ENCODE measurements at regions not wholly inside any gene's neighbourhood (a gene's known extent, or its start where the extent isn't known, plus 50 kb on each side); places are given as distances from the start of the nearest gene placed in this dataset.

DNA sequence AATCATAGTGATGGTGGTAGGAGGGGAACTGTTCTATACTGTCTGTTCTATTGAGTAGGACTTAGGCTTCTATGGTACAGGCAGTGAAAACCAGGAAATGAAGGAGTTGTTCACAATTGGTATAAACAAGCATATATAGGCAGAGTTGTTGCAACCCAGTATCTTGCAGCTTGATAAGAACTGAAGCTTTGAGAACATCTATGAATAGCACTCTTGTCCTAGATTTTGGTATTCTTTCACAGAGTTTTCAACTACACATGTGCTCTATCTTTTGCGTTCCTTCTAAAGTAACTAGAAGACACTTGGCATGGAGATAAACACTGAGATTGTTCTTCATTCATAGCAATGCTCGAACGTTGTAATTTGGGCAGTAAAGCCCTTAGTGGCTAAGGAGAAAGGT, 91.8 kb downstream of the KCNJ2 start:
- CTCF ChIA-PET (ENCODE audit: partially characterized antibody), result interaction anchor here (0.9 kb wide), 1 partner anchor 21 kb away, joined by 3 read pairs; no protein-coding TSS in a partner anchor
- Histone ChIP-seq H3K4me2 (ENCODE audit: insufficient read depth in 1 of 2, low read depth in 2 of 2, low read length in 2 of 2) (no peak overlapping the region), H2BK20ac (ENCODE audit: low read length) (no peak overlapping the region), H2AK5ac (ENCODE audit: low read depth, low read length) (no peak overlapping the region), H2BK5ac (ENCODE audit: low read depth, low read length) (no peak overlapping the region), H3K23me2 (ENCODE audit: low read depth, low read length) (no peaks in the 10 kb centered on the region), H4K91ac (replicated peaks; ENCODE audit: insufficient read length, low read length) (no peak overlapping the region), H3K27me3 (replicated peaks in 1 of 4; ENCODE audit: control insufficient read depth in 3 of 4, extremely low read depth in 1 of 4, insufficient read depth in 3 of 4, low read length in 3 of 4) (no peaks in the 10 kb centered on the region), H3K79me1 (ENCODE audit: low read depth, low read length) (no peaks in the 10 kb centered on the region), H3K9ac (replicated peaks in 1 of 4; ENCODE audit: extremely low read depth in 1 of 4, low read depth in 3 of 4, low read length in 3 of 4) (no peak overlapping the region), H3K36me3 (ENCODE audit: control insufficient read depth in 2 of 4, insufficient read depth in 4 of 4, low read length in 3 of 4) (no peaks in the 10 kb centered on the region), H3K18ac (ENCODE audit: extremely low read depth, low read length) (no peak overlapping the region), H2BK15ac (ENCODE audit: low read length) (no peak overlapping the region), H3K14ac (ENCODE audit: insufficient read length) (no peak overlapping the region), H4K8ac (ENCODE audit: extremely low read depth, insufficient read depth, low read length) (no peak overlapping the region), H3K79me2 (ENCODE audit: control insufficient read depth in 1 of 2, insufficient read depth in 2 of 2, low read length in 2 of 2) (no peaks in the 10 kb centered on the region), H3K23ac (ENCODE audit: insufficient read length) (no peak overlapping the region), H3K4me3 (ENCODE audit: extremely low read depth in 1 of 4, insufficient read depth in 2 of 4, low read depth in 3 of 4, low read length in 4 of 4) (no peak overlapping the region), H3K4me1 (replicated peaks in 1 of 4; ENCODE audit: control insufficient read depth in 3 of 4, insufficient read depth in 4 of 4, low read length in 3 of 4) (no peaks in the 10 kb centered on the region), H3K27ac (ENCODE audit: low read depth, low read length) (no peak overlapping the region), H4K20me1 (replicated peaks in 1 of 2; ENCODE audit: control insufficient read depth in 1 of 2, insufficient read depth in 2 of 2, low read length in 2 of 2) (no peaks in the 10 kb centered on the region), H2BK12ac (ENCODE audit: low read depth, low read length) (no peak overlapping the region), H4K5ac (ENCODE audit: insufficient read length, low read depth, low read length) (no peak overlapping the region), H3K4ac (replicated peaks; ENCODE audit: insufficient read length, low read depth, low read length) (no peak overlapping the region), H3K9me3 (ENCODE audit: insufficient read depth in 2 of 2, low read depth in 1 of 2, low read length in 1 of 2) (no peaks in the 10 kb centered on the region), H2AFZ (ENCODE audit: low read length) (no peak overlapping the region), H3K56ac (replicated peaks; ENCODE audit: insufficient read length, low read depth, low read length) (no peak overlapping the region), H2BK120ac (replicated peaks; ENCODE audit: low read depth, low read length) (no peak overlapping the region)
- 92% methylated on average over 3 of the region's 3 CpGs; no CpG with 5 or more reads in 1 of the 2 experiments for WGBS, 2 experiments (ENCODE audit: extremely low coverage in 1 of 2, insufficient coverage in 1 of 2, insufficient read length in 1 of 2, insufficient replicate concordance in 2 of 2, low coverage in 1 of 2, low lambda C conversion rate in 2 of 2, missing lambda C conversion rate in 1 of 2)
- DNase-seq (ENCODE audit: low read depth in 1 of 2, low spot score in 2 of 2) (no peak), FAIRE-seq (no peak)
- POLR2A ChIA-PET (ENCODE audit: partially characterized antibody), result no interaction called here
- TF ChIP-seq EP300 (IDR thresholded peaks at IDR 0.05; ENCODE audit: borderline replicate concordance in 1 of 2, low read depth in 2 of 2, low read length in 2 of 2) (no peak), SIX5 (IDR thresholded peaks at IDR 0.05; ENCODE audit: low read depth, low read length) (no peak), RNF2 (IDR thresholded peaks at IDR 0.05; ENCODE audit: borderline replicate concordance, low read depth, low read length, missing control alignments, poor library complexity, severe bottlenecking) (no peak), CTBP2 (IDR thresholded peaks at IDR 0.05; ENCODE audit: borderline replicate concordance, insufficient read depth, insufficient read length, low read length) (no peak), TEAD4 (IDR thresholded peaks at IDR 0.05; ENCODE audit: low read depth, low read length) (no peak), ASH2L (IDR thresholded peaks at IDR 0.05; ENCODE audit: low read length) (no peak), POLR2A (IDR thresholded peaks at IDR 0.05; ENCODE audit: control extremely low read depth in 1 of 2, low read depth in 2 of 2, low read length in 2 of 2) (no peak), POLR2AphosphoS5 (IDR thresholded peaks at IDR 0.05; ENCODE audit: low read depth, low read length) (no peak), CHD2 (IDR thresholded peaks at IDR 0.05; ENCODE audit: low read length) (no peak), GABPA (IDR thresholded peaks at IDR 0.05; ENCODE audit: borderline replicate concordance, insufficient read depth, low read length) (no peak), NRF1 (IDR thresholded peaks at IDR 0.05; ENCODE audit: low read depth, low read length) (no peak), CBX8 (IDR thresholded peaks at IDR 0.05; ENCODE audit: borderline replicate concordance, low read depth, low read length) (no peak)
- TF ChIP-seq, protein P1, sequence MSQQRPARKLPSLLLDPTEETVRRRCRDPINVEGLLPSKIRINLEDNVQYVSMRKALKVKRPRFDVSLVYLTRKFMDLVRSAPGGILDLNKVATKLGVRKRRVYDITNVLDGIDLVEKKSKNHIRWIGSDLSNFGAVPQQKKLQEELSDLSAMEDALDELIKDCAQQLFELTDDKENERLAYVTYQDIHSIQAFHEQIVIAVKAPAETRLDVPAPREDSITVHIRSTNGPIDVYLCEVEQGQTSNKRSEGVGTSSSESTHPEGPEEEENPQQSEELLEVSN (IDR thresholded peaks at IDR 0.05), result no peak
